DND-41 (cell line): ENCODE measurements at regions not wholly inside any gene's neighbourhood (a gene's known extent, or its start where the extent isn't known, plus 50 kb on each side); places are given as distances from the start of the nearest gene placed in this dataset.

Experiments
- ATAC-seq: fragments of 200-7000 bp; cut with Tn5 transposase; 3 replicates; pipeline ENCODE4 v1.9.1; 2021; ENCODE audit warnings: low read depth; ENCODE audit not compliant: insufficient read depth
- DNase-seq: peaks from one replicate; pipeline ENCODE4 v3.0.0-alpha.2; 2020
- H2AFZ ChIP-seq: 2 replicates; pipeline ENCODE4 v1.6.0; 2012; ENCODE audit warnings: low read depth, low read length
- H3K27ac ChIP-seq: 2 replicates; pipeline ENCODE4 v1.5.1; 2012; ENCODE audit warnings: low read length, inconsistent platforms
- H3K27me3 ChIP-seq: fragments of 200-600 bp; sonication (generic); 2 replicates; pipeline ENCODE4 v1.6.0; 2012; ENCODE audit warnings: low read length, mild to moderate bottlenecking, inconsistent platforms; ENCODE audit not compliant: insufficient read depth, poor library complexity
- H3K36me3 ChIP-seq: 2 replicates; pipeline ENCODE4 v1.5.1; 2012; ENCODE audit warnings: low read length, inconsistent platforms; ENCODE audit not compliant: insufficient read depth
- H3K4me1 ChIP-seq: 2 replicates; pipeline ENCODE4 v1.5.1; 2012; ENCODE audit warnings: mild to moderate bottlenecking, low read length; ENCODE audit not compliant: insufficient read depth
- H3K4me2 ChIP-seq: 2 replicates; pipeline ENCODE4 v1.6.0; 2012; ENCODE audit warnings: mild to moderate bottlenecking, moderate library complexity, low read length, inconsistent platforms; ENCODE audit not compliant: insufficient read depth
- H3K4me3 ChIP-seq, 2 experiments: fragments of 200-600 bp in 1 of 2; shearing (Covaris generic) in 1 of 2; 2 replicates each; pipeline ENCODE4 v1.5.1; 2012 to 2016; ENCODE audit warnings: inconsistent platforms in 2 of 2, low read length in 2 of 2, mild to moderate bottlenecking in 2 of 2, low read depth in 1 of 2, moderate library complexity in 1 of 2
- H3K79me2 ChIP-seq: 2 replicates; pipeline ENCODE4 v1.6.0; 2012; ENCODE audit warnings: low read length, inconsistent platforms; ENCODE audit not compliant: insufficient read depth
- H3K9ac ChIP-seq: 2 replicates; pipeline ENCODE4 v1.6.0; 2012; ENCODE audit warnings: low read depth, mild to moderate bottlenecking, inconsistent platforms, low read length, moderate library complexity
- H3K9me3 ChIP-seq: 2 replicates; pipeline ENCODE4 v1.5.1; 2012; ENCODE audit warnings: low read length, moderate library complexity, mild to moderate bottlenecking, inconsistent platforms; ENCODE audit not compliant: insufficient read depth, severe bottlenecking
- H4K20me1 ChIP-seq: 2 replicates; pipeline ENCODE4 v1.6.0; 2012; ENCODE audit warnings: low read length; ENCODE audit not compliant: insufficient read depth
- CTCF ChIP-seq: IDR thresholded peaks from 2 replicates; pipeline ENCODE4 v1.5.1; 2012; ENCODE audit warnings: borderline replicate concordance, low read length, moderate library complexity, mild to moderate bottlenecking; ENCODE audit not compliant: poor library complexity, severe bottlenecking; ENCODE audit errors: extremely low read depth
- EZH2 ChIP-seq: IDR thresholded peaks from 3 replicates; pipeline ENCODE4 v1.6.1; 2012; ENCODE audit warnings: borderline replicate concordance, low read depth, mild to moderate bottlenecking, moderate library complexity, low read length, inconsistent platforms; ENCODE audit not compliant: severe bottlenecking

GRCh38 chr19:28878862-28879566 lies 333.9 kb downstream of the UQCRFS1 start:
- H2AFZ ChIP-seq: no peak overlapping the region
- no peak overlapping the region for H3K27ac ChIP-seq
- TF ChIP-seq CTCF: peak; percentile 76
- no peak for TF ChIP-seq EZH2
- H4K20me1 ChIP-seq: no peaks in the 10 kb centered on the region
- DNase-seq: peak; percentile 66
- H3K4me3 ChIP-seq: no peak overlapping the region
- no peak overlapping the region for H3K9ac ChIP-seq
- H3K36me3 ChIP-seq: no peaks in the 10 kb centered on the region
- H3K4me2 ChIP-seq: no peak overlapping the region
- ATAC-seq: peak; percentile 84
- H3K27me3 ChIP-seq: peaks cover 5% of the 10 kb centered on the region
- no peaks in the 10 kb centered on the region for H3K9me3 ChIP-seq
- no peaks in the 10 kb centered on the region for H3K79me2 ChIP-seq
- H3K4me1 ChIP-seq: no peaks in the 10 kb centered on the region

- no peak overlapping the region for H3K27ac ChIP-seq
- no peak overlapping the region for H2AFZ ChIP-seq
- no peak for TF ChIP-seq EZH2
Observed at GRCh38 chr19:28876609-28877123, 336.3 kb downstream of the UQCRFS1 start.

GRCh38 chr19:28874742-28875141 lies 338.2 kb downstream of the UQCRFS1 start:
- no peak overlapping the region for H3K4me2 ChIP-seq

More at GRCh38 chr19:28876609-28877123, 336.3 kb downstream of the UQCRFS1 start:
- no peaks in the 10 kb centered on the region for H3K9me3 ChIP-seq
- no peaks in the 10 kb centered on the region for H3K4me1 ChIP-seq
- H3K4me2 ChIP-seq: no peak overlapping the region
- peaks cover 13% of the 10 kb centered on the region for H3K27me3 ChIP-seq
- H3K9ac ChIP-seq: no peak overlapping the region
- ATAC-seq (no peak), DNase-seq (no peak)
- H3K36me3 ChIP-seq: no peaks in the 10 kb centered on the region
- no peaks in the 10 kb centered on the region for H4K20me1 ChIP-seq
- no peaks in the 10 kb centered on the region for H3K79me2 ChIP-seq
- no peak overlapping the region for H3K4me3 ChIP-seq

More at GRCh38 chr19:28874742-28875141, 338.2 kb downstream of the UQCRFS1 start:
- Histone ChIP-seq H4K20me1 (no peaks in the 10 kb centered on the region), H3K36me3 (no peaks in the 10 kb centered on the region), H3K9me3 (no peaks in the 10 kb centered on the region), H3K4me1 (no peaks in the 10 kb centered on the region), H3K27ac (no peak overlapping the region), H3K79me2 (no peaks in the 10 kb centered on the region), H3K27me3 (peaks cover 17% of the 10 kb centered on the region), H3K9ac (no peak overlapping the region), H3K4me3 (no peak overlapping the region), H2AFZ (no peak overlapping the region)
- no peak for DNase-seq
- no peak for TF ChIP-seq EZH2
- no peak for TF ChIP-seq CTCF
- ATAC-seq: no peak
